SK-N-SH (cell line): ENCODE measurements at regions not wholly inside any gene's neighbourhood (a gene's known extent, or its start where the extent isn't known, plus 50 kb on each side); places are given as distances from the start of the nearest gene placed in this dataset.

Experiments used
- CTCF ChIA-PET: fragments of 300-600, 350-600 bp; formaldehyde crosslinking; extraction: SDS; loops from one replicate; lab custom pipeline; 2021; lab: Yijun Ruan, JAX
- POLR2A ChIA-PET: fragments of 350-600 bp; sonication (Branson Sonifier 250); formaldehyde crosslinking; extraction: SDS; loops from one replicate; lab custom pipeline; 2020; ENCODE audit warnings: antibody characterized with exemption, inconsistent platforms; lab: Yijun Ruan, JAX
- DNase-seq: peaks from one replicate; pipeline ENCODE4 v3.0.0; 2012
- H2AFZ ChIP-seq: fragments of 200-600 bp; sonication (generic); 2 replicates; pipeline ENCODE4 v1.8.1; 2016; ENCODE audit warnings: antibody characterized with exemption, mild to moderate bottlenecking, low read depth
- H3F3A ChIP-seq: fragments of 200-600 bp; sonication (generic); replicated peaks from 2 replicates; pipeline ENCODE3; 2016; ENCODE audit warnings: antibody characterized with exemption, mild to moderate bottlenecking; ENCODE audit not compliant: insufficient read depth
- H3K27ac ChIP-seq, 2 experiments: fragments of 200-500 bp in 1 of 2; fragments of 200-600 bp in 1 of 2; sonication (Bioruptor generic) in 1 of 2; sonication (generic), shearing (Covaris generic) in 1 of 2; 2 replicates each; pipeline versions ENCODE4 v1.5.1 to v1.6.1; 2014 to 2016; ENCODE audit warnings: low read depth in 2 of 2, inconsistent platforms in 1 of 2, low read length in 1 of 2, mild to moderate bottlenecking in 1 of 2, mixed read lengths in 1 of 2
- H3K27me3 ChIP-seq: fragments of 200-600 bp; sonication (generic), shearing (Covaris generic); 2 replicates; pipeline ENCODE4 v1.6.1; 2016; ENCODE audit warnings: mixed run types; ENCODE audit not compliant: insufficient read depth
- H3K36me3 ChIP-seq, 2 experiments: fragments of 200-500 bp in 1 of 2; fragments of 200-600 bp in 1 of 2; sonication (Bioruptor generic) in 1 of 2; sonication (generic) in 1 of 2; replicated peaks in 1 of 2; 2 replicates each; pipeline versions ENCODE3 to v1.5.1; 2014 to 2016; ENCODE audit warnings: low read length in 1 of 2, mild to moderate bottlenecking in 1 of 2; ENCODE audit not compliant: insufficient read depth in 2 of 2, control insufficient read depth in 1 of 2
- H3K4me1 ChIP-seq, 2 experiments: fragments of 200-500 bp in 1 of 2; fragments of 200-600 bp in 1 of 2; sonication (Bioruptor generic) in 1 of 2; sonication (generic), shearing (Covaris generic) in 1 of 2; 2 replicates each; pipeline versions ENCODE4 v1.5.1 to v1.6.1; 2014 to 2016; ENCODE audit warnings: low read depth in 1 of 2, low read length in 1 of 2, mixed run types in 1 of 2; ENCODE audit not compliant: insufficient read depth in 2 of 2, control insufficient read depth in 1 of 2
- H3K4me2 ChIP-seq: fragments of 200-600 bp; sonication (generic), shearing (Covaris generic); 2 replicates; pipeline ENCODE4 v1.6.1; 2017; ENCODE audit warnings: mixed run types
- H3K4me3 ChIP-seq, 2 experiments: fragments of 200-500 bp in 1 of 2; fragments of 200-600 bp in 1 of 2; sonication (Bioruptor generic) in 1 of 2; sonication (generic), shearing (Covaris generic) in 1 of 2; 2 replicates each; pipeline versions ENCODE4 v1.5.1 to v1.8.1; 2014 to 2016; ENCODE audit warnings: low read depth in 2 of 2, inconsistent platforms in 1 of 2, low read length in 1 of 2, mild to moderate bottlenecking in 1 of 2, mixed read lengths in 1 of 2, moderate library complexity in 1 of 2
- H3K79me2 ChIP-seq: fragments of 200-600 bp; sonication (generic); 2 replicates; pipeline ENCODE4 v1.8.1; 2017; ENCODE audit warnings: mild to moderate bottlenecking; ENCODE audit not compliant: insufficient read depth
- H3K9ac ChIP-seq: fragments of 200-600 bp; sonication (generic); 2 replicates; pipeline ENCODE4 v1.6.1; 2017; ENCODE audit warnings: mixed run types
- H3K9me2 ChIP-seq: fragments of 200-600 bp; sonication (generic); 2 replicates; pipeline ENCODE4 v1.6.1; 2017; ENCODE audit warnings: mixed run types
- H3K9me3 ChIP-seq: fragments of 200-600 bp; sonication (generic); 2 replicates; pipeline ENCODE4 v1.6.1; 2017; ENCODE audit warnings: mixed run types, mild to moderate bottlenecking, moderate library complexity
- H4K20me1 ChIP-seq: fragments of 200-600 bp; sonication (generic); 2 replicates; pipeline ENCODE4 v1.6.1; 2017; ENCODE audit warnings: mild to moderate bottlenecking, mixed run types; ENCODE audit not compliant: insufficient read depth
- EP300 ChIP-seq, 2 experiments: IDR thresholded peaks; 2 replicates each; pipeline versions ENCODE4 v1.4.0 to v1.6.1; 2012; ENCODE audit warnings: borderline replicate concordance in 1 of 2, low read depth in 1 of 2, low read length in 1 of 2
- EZH2phosphoT487 ChIP-seq: fragments of 200-600 bp; sonication (generic); IDR thresholded peaks from 2 replicates; pipeline ENCODE4 v1.6.1; 2017; ENCODE audit warnings: low read depth, mixed run types, mild to moderate bottlenecking, antibody characterized with exemption, moderate library complexity, borderline replicate concordance
- FOSL2 ChIP-seq: IDR thresholded peaks from 2 replicates; pipeline ENCODE4 v1.4.0; 2012; ENCODE audit warnings: low read depth, mild to moderate bottlenecking, moderate library complexity, borderline replicate concordance
- FOXJ3 ChIP-seq: sonication (generic); formaldehyde crosslinking; IDR thresholded peaks from 2 replicates; pipeline ENCODE4 v1.5.1; 2020; ENCODE audit warnings: mild to moderate bottlenecking, missing genetic modification reagents
- FOXM1 ChIP-seq: IDR thresholded peaks from 2 replicates; pipeline ENCODE4 v1.4.0; 2012; ENCODE audit warnings: low read depth, mild to moderate bottlenecking
- GABPA ChIP-seq: IDR thresholded peaks from 2 replicates; pipeline ENCODE4 v1.4.0; 2012; ENCODE audit warnings: low read depth, mild to moderate bottlenecking
- JUND ChIP-seq: IDR thresholded peaks from 2 replicates; pipeline ENCODE4 v1.4.0; 2012
- MEF2A ChIP-seq: IDR thresholded peaks from 2 replicates; pipeline ENCODE4 v1.4.0; 2012; ENCODE audit warnings: low read depth, borderline replicate concordance
- NFIC ChIP-seq: IDR thresholded peaks from 2 replicates; pipeline ENCODE4 v1.4.0; 2012; ENCODE audit warnings: borderline replicate concordance
- RAD21 ChIP-seq: IDR thresholded peaks from 2 replicates; pipeline ENCODE4 v1.6.1; 2012; ENCODE audit warnings: mild to moderate bottlenecking, low read length
- RCOR1 ChIP-seq: fragments of 150-350 bp; IDR thresholded peaks from 2 replicates; pipeline ENCODE4 v1.6.1; 2017; ENCODE audit warnings: antibody characterized with exemption, low read length
- RFX5 ChIP-seq: IDR thresholded peaks from 2 replicates; pipeline ENCODE4 v1.6.1; 2012; ENCODE audit warnings: mild to moderate bottlenecking, improper control_type of control experiment, low read length
- TAF1 ChIP-seq: IDR thresholded peaks from 2 replicates; pipeline ENCODE4 v1.6.1; 2012; ENCODE audit warnings: low read depth, mild to moderate bottlenecking, low read length, moderate library complexity, borderline replicate concordance
- TCF12 ChIP-seq: IDR thresholded peaks from 2 replicates; pipeline ENCODE4 v1.4.0; 2012
- TEAD4 ChIP-seq: IDR thresholded peaks from 2 replicates; pipeline ENCODE4 v1.4.0; 2012; ENCODE audit warnings: mild to moderate bottlenecking, borderline replicate concordance; ENCODE audit not compliant: insufficient read depth
- YY1 ChIP-seq: IDR thresholded peaks from 2 replicates; pipeline ENCODE4 v1.4.0; 2012; ENCODE audit warnings: low read depth, mild to moderate bottlenecking
- WGBS: methylation state at CpG from one replicate; pipeline ENCODE4 v1.1.6; 2017; ENCODE audit warnings: low lambda C conversion rate; 5-methylcytosine and 5-hydroxymethylcytosine counted together
- TF ChIP-seq, protein P1 (sequence below): IDR thresholded peaks from 2 replicates; pipeline ENCODE4 v1.4.0; 2012; ENCODE audit warnings: low read depth, borderline replicate concordance
- TF ChIP-seq, protein P2 (sequence below): IDR thresholded peaks from 2 replicates; pipeline ENCODE4 v1.4.0; 2012; ENCODE audit warnings: low read depth, borderline replicate concordance
- TF ChIP-seq, protein P3 (sequence below): IDR thresholded peaks from 2 replicates; pipeline ENCODE4; 2012
- TF ChIP-seq, protein P4 (sequence below): IDR thresholded peaks from 2 replicates; pipeline ENCODE4 v1.4.0; 2012; ENCODE audit warnings: low read depth

DNA sequence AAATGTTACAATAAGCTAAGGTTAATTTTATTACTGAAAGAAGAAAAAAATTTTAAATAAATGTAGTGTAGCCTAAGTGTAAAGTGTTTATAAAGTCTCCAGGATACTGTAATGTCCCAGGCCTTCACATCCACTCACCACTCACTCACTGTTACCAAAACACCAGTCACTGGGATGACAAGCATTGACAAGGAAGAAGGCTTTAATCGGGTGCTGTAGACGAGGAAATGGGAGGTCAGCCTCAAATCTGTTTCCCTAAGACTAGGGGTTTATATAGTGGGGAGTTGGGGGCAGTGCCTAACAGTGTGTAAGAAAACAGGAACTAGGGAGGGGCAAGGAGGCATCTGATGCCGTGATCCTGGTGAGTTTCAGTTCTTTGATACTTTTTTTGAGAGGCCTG lies 69.4 kb downstream of the CHRM3 start:
- Histone ChIP-seq H3K27ac (no peak overlapping the region), H2AFZ (no peak overlapping the region), H3K9me3 (no peaks in the 10 kb centered on the region), H3K36me3 (no peaks in the 10 kb centered on the region), H3K9me2 (no peaks in the 10 kb centered on the region), H3K4me1 (peaks cover 0 to 5% of the 10 kb centered on the region in 2 experiments; a peak in 2 of 4 replicates), H3F3A (no peaks in the 10 kb centered on the region), H3K4me2 (no peak overlapping the region), H3K9ac (no peak overlapping the region), H3K27me3 (no peaks in the 10 kb centered on the region), H3K4me3 (no peak overlapping the region; a peak in 1 of 4 replicates), H4K20me1 (no peaks in the 10 kb centered on the region), H3K79me2 (no peaks in the 10 kb centered on the region)
- 29% methylated on average over 3 of the region's 3 CpGs for WGBS
- CTCF ChIA-PET: interaction anchor here (0.6 kb wide), 1 partner anchor 519 kb away, joined by 3 read pairs; no protein-coding TSS in a partner anchor
- no peak for TF ChIP-seq FOXM1
- no peak for TF ChIP-seq NFIC
- TF ChIP-seq GABPA: no peak
- no peak for TF ChIP-seq TCF12
- no peak for TF ChIP-seq EZH2phosphoT487
- TF ChIP-seq RFX5: no peak
- no peak for TF ChIP-seq YY1
- TF ChIP-seq, protein P1, sequence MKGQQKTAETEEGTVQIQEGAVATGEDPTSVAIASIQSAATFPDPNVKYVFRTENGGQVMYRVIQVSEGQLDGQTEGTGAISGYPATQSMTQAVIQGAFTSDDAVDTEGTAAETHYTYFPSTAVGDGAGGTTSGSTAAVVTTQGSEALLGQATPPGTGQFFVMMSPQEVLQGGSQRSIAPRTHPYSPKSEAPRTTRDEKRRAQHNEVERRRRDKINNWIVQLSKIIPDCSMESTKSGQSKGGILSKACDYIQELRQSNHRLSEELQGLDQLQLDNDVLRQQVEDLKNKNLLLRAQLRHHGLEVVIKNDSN: no peak
- no peak for TF ChIP-seq RCOR1
- TF ChIP-seq, protein P2, sequence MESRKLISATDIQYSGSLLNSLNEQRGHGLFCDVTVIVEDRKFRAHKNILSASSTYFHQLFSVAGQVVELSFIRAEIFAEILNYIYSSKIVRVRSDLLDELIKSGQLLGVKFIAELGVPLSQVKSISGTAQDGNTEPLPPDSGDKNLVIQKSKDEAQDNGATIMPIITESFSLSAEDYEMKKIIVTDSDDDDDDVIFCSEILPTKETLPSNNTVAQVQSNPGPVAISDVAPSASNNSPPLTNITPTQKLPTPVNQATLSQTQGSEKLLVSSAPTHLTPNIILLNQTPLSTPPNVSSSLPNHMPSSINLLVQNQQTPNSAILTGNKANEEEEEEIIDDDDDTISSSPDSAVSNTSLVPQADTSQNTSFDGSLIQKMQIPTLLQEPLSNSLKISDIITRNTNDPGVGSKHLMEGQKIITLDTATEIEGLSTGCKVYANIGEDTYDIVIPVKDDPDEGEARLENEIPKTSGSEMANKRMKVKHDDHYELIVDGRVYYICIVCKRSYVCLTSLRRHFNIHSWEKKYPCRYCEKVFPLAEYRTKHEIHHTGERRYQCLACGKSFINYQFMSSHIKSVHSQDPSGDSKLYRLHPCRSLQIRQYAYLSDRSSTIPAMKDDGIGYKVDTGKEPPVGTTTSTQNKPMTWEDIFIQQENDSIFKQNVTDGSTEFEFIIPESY: no peak
- DNase-seq: no peak
- POLR2A ChIA-PET: no interaction called here

DNA sequence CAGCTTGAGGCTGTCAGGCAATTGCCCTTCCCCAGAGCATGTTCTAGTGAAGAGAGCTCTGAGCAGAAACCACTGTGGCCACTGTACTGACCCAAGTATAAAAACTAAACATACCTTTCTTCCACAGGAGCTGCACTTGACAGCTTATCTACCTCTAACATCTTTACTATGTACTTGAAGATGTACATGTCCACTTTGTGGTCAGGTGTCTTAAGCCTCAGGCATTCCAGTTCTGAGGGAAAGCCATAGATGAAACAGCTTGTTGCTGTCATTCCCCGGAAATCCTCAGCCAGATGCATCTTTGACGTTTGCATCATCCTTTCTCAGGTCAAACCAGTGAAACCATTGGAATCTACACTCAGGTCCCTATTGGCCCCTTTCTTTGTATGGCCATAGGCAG lies 70.4 kb downstream of the CHRM3 start:
- Histone ChIP-seq H3K4me2 (no peak overlapping the region), H3K79me2 (no peaks in the 10 kb centered on the region), H3K9me2 (no peaks in the 10 kb centered on the region), H3K9me3 (no peaks in the 10 kb centered on the region), H3K36me3 (no peaks in the 10 kb centered on the region), H2AFZ (no peak overlapping the region), H3K4me1 (peaks cover 0 to 6% of the 10 kb centered on the region in 2 experiments; a peak in 2 of 4 replicates), H4K20me1 (no peaks in the 10 kb centered on the region), H3K4me3 (no peak overlapping the region), H3K9ac (no peak overlapping the region), H3F3A (no peaks in the 10 kb centered on the region), H3K27ac (no peak overlapping the region; a peak in 1 of 4 replicates), H3K27me3 (no peaks in the 10 kb centered on the region)
- 47% methylated on average over 2 of the region's 2 CpGs for WGBS
- CTCF ChIA-PET: no interaction called here
- no peak for TF ChIP-seq GABPA
- TF ChIP-seq RAD21: no peak
- no peak for TF ChIP-seq TEAD4
- no peak for TF ChIP-seq FOXJ3 (CRISPR knock-in tag)
- TF ChIP-seq NFIC: no peak
- no peak for TF ChIP-seq YY1
- TF ChIP-seq, protein P3, sequence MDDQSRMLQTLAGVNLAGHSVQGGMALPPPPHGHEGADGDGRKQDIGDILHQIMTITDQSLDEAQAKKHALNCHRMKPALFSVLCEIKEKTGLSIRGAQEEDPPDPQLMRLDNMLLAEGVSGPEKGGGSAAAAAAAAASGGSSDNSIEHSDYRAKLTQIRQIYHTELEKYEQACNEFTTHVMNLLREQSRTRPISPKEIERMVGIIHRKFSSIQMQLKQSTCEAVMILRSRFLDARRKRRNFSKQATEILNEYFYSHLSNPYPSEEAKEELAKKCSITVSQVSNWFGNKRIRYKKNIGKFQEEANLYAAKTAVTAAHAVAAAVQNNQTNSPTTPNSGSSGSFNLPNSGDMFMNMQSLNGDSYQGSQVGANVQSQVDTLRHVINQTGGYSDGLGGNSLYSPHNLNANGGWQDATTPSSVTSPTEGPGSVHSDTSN: no peak
- TF ChIP-seq, protein P4, sequence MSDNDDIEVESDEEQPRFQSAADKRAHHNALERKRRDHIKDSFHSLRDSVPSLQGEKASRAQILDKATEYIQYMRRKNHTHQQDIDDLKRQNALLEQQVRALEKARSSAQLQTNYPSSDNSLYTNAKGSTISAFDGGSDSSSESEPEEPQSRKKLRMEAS: no peak
- no peak for TF ChIP-seq EZH2phosphoT487
- no peak for TF ChIP-seq EP300 (IDR thresholded peaks at IDR 0.05; ENCODE audit: borderline replicate concordance in 1 of 2, low read depth in 1 of 2, low read length in 1 of 2)
- TF ChIP-seq MEF2A: no peak
- no peak for TF ChIP-seq FOSL2
- TF ChIP-seq FOXM1: no peak
- TF ChIP-seq TAF1: no peak
- no peak for TF ChIP-seq TCF12
- no peak for TF ChIP-seq JUND
- TF ChIP-seq, protein P2: no peak
- POLR2A ChIA-PET: no interaction called here
- no peak for DNase-seq
